Common myeloid progenitor, CD34-positive (primary cell): ENCODE measurements at regions not wholly inside any gene's neighbourhood (a gene's known extent, or its start where the extent isn't known, plus 50 kb on each side); places are given as distances from the start of the nearest gene placed in this dataset.
"Not testable (repeated sequence)": the region's sequence is repeated elsewhere in the genome, so short reads cannot be mapped to it uniquely, and the experiment has no call there.

Experiments
- CTCF ChIA-PET: fragments of 350-600 bp; sonication (Branson Sonifier 250); formaldehyde crosslinking; loops from one replicate; lab custom pipeline; 2021; ENCODE audit warnings: antibody characterized with exemption; lab: Charles Lee
- POLR2A ChIA-PET: fragments of 350-600 bp; sonication (Branson Sonifier 250); formaldehyde crosslinking; loops from one replicate; lab custom pipeline; 2021; ENCODE audit warnings: antibody characterized with exemption; lab: Charles Lee
- DNase-seq, 3 donors: peaks; one replicate each; pipeline versions ENCODE4 v3.0.0 to v3.0.0-alpha.2; 2013
- H3K27ac ChIP-seq, 2 experiments: 1 replicate in 1 of 2; 2 replicates in 1 of 2; pipeline ENCODE4 v1.7.0; 2013; ENCODE audit warnings: inconsistent platforms in 2 of 2, low read length in 2 of 2, mild to moderate bottlenecking in 2 of 2, low read depth in 1 of 2, moderate library complexity in 1 of 2; ENCODE audit not compliant: severe bottlenecking in 2 of 2, insufficient read depth in 1 of 2, poor library complexity in 1 of 2
- H3K27me3 ChIP-seq, 5 experiments: replicated peaks in 2 of 5; 1 replicate in 3 of 5; 2 replicates in 2 of 5; pipeline versions ENCODE4 v1.6.1 to v1.7.0; 2013; ENCODE audit warnings: low read length in 4 of 5, mild to moderate bottlenecking in 2 of 5, moderate library complexity in 2 of 5, inconsistent platforms in 1 of 5; ENCODE audit not compliant: insufficient read depth in 5 of 5, control insufficient read depth in 4 of 5
- H3K36me3 ChIP-seq, 4 experiments: 1 replicate in 2 of 4; 2 replicates in 2 of 4; pipeline versions ENCODE4 v1.6.1 to v1.7.0; 2013; ENCODE audit warnings: low read length in 3 of 4, control low read depth in 1 of 4, mild to moderate bottlenecking in 1 of 4; ENCODE audit not compliant: control insufficient read depth in 4 of 4, insufficient read depth in 4 of 4
- H3K4me1 ChIP-seq, 4 experiments: 1 replicate in 3 of 4; 2 replicates in 1 of 4; pipeline versions ENCODE4 v1.6.1 to v1.7.1; 2013; ENCODE audit warnings: low read length in 3 of 4, mild to moderate bottlenecking in 3 of 4, control low read depth in 1 of 4, inconsistent platforms in 1 of 4, moderate library complexity in 1 of 4; ENCODE audit not compliant: control insufficient read depth in 4 of 4, insufficient read depth in 4 of 4; ENCODE audit errors: control extremely low read depth in 1 of 4
- H3K4me3 ChIP-seq, 7 experiments: 1 replicate in 4 of 7; 2 replicates in 3 of 7; pipeline versions ENCODE4 v1.5.1 to v1.7.0; 2013; ENCODE audit warnings: mild to moderate bottlenecking in 7 of 7, low read length in 6 of 7, moderate library complexity in 6 of 7, inconsistent platforms in 2 of 7, low read depth in 2 of 7, control low read depth in 1 of 7; ENCODE audit not compliant: insufficient read depth in 4 of 7, control insufficient read depth in 1 of 7; ENCODE audit errors: extremely low read depth in 1 of 7
- H3K9me3 ChIP-seq, 5 experiments: 1 replicate in 4 of 5; 2 replicates in 1 of 5; pipeline versions ENCODE4 v1.6.1 to v1.7.1; 2013; ENCODE audit warnings: low read length in 4 of 5, mild to moderate bottlenecking in 2 of 5, inconsistent platforms in 1 of 5, low read depth in 1 of 5, moderate library complexity in 1 of 5; ENCODE audit not compliant: control insufficient read depth in 4 of 5, insufficient read depth in 2 of 5; ENCODE audit errors: control extremely low read depth in 1 of 5
- WGBS: methylation state at CpG from one replicate; pipeline ENCODE4 v1.1.5; 2013; ENCODE audit not compliant: insufficient coverage; 5-methylcytosine and 5-hydroxymethylcytosine counted together

DNA sequence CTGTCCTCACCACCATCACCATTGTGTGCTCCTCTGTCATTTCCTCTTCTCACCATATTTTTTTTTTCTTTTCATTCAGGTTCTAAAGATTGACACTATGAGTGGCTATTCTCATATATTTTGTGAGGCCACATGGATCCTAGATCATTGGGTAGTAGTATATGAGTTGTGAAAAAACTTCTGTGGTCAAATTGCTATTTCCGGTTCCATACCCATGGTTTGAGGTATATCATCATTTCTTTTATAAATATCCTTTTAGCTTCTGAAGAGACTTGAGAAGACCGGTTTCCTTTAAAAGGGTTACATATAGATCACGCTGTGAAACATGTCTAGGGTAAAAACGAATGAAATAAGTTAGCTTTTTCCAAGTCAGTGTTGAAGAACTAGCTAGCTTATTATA is 769.3 kb downstream of the NOVA1 start:
- ChIA-PET CTCF (no interaction called here), POLR2A (no interaction called here)
- Histone ChIP-seq H3K9me3 (no peaks in the 10 kb centered on the region), H3K36me3 (no peaks in the 10 kb centered on the region), H3K27ac (no peak overlapping the region), H3K4me3 (no peak overlapping the region), H3K4me1 (no peaks in the 10 kb centered on the region), H3K27me3 (peaks cover 0 to 4% (median 0%) of the 10 kb centered on the region in 5 experiments)
- DNase-seq: no peak
- 100% methylated on average over 3 of the region's 4 CpGs for WGBS

DNA sequence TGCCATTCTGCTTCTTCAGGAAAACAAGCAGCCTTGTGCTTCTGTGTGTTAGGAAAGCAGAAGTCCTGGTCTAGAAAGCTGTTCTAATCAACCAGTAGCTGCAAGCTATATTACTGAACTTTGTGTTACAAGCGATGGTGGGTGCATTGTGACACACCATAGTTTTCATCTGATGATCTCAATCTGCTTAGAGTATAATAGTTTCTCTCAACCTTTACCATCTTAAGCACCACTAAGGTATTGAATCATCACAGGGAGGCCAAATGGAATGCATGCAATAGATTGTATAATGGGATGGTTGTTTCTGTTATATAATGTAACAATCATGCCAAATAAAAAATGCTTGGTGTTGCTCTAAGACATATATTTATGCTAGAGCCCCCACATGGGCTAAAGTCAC is 771.7 kb downstream of the NOVA1 start:
- ChIA-PET POLR2A (no interaction called here), CTCF (no interaction called here)
- no peaks in the 10 kb centered on the region for H3K36me3 ChIP-seq
- no peaks in the 10 kb centered on the region for H3K4me1 ChIP-seq
- H3K27me3 ChIP-seq: no peaks in the 10 kb centered on the region
- H3K9me3 ChIP-seq: no peaks in the 10 kb centered on the region
- no CpG with 5 or more reads among the region's 1 CpG for WGBS
- DNase-seq: no peak
- H3K27ac ChIP-seq: no peak overlapping the region
- H3K4me3 ChIP-seq: no peak overlapping the region

DNA sequence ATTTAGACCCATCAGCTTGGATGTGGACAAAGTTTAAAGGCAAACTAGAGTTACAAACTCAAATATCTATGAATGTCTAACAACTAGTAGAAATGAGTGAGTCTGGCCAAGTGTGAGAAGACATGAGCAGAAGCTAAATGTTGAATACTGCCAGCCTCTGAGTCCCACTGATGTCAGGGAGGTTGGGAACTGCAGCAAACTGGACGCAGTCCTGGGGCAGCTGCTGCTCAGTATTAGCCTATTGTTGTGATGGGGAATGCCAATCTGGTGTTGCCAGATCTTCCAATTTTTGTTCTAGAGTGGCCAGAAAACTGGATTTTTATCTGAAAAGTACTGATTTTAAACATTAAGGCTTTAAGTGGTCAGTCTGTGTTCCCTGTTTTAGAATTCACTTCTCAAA is 770.4 kb upstream of the STXBP6 start:
- no peak for DNase-seq
- ChIA-PET POLR2A (no interaction called here), CTCF (interaction anchor here (1.0 kb wide), 1 partner anchor 14 kb away, joined by 4 read pairs; no protein-coding TSS in a partner anchor)
- H3K27me3 ChIP-seq: no peaks in the 10 kb centered on the region
- H3K36me3 ChIP-seq: no peaks in the 10 kb centered on the region
- 92% methylated on average over 1 of the region's 1 CpG for WGBS
- no peak overlapping the region for H3K4me3 ChIP-seq
- H3K4me1 ChIP-seq: no peaks in the 10 kb centered on the region
- H3K27ac ChIP-seq: no peak overlapping the region
- no peaks in the 10 kb centered on the region for H3K9me3 ChIP-seq

DNA sequence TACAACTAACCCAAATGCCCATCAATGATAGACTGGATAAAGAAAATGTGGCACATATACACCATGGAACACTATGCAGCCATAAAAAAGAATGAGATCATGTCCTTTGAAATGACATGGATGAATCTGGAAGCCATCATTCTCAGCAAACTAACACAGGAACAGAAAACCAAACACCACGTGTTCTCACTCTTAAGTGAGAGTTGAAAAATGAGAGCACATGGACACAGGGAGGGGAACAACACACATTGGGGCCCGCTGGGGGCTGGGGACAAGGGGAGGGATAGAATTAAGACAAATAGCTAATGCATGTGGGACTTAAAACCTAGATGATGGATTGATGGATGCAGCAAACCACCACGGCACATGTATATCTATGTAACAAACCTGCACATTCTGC is 764.7 kb upstream of the STXBP6 start:
- H3K36me3 ChIP-seq, H3K4me1 ChIP-seq, H3K27me3 ChIP-seq, CTCF ChIA-PET, POLR2A ChIA-PET, H3K27ac ChIP-seq, H3K4me3 ChIP-seq, H3K9me3 ChIP-seq, DNase-seq: not testable (repeated sequence)
- WGBS: 100% methylated on average over 1 of the region's 3 CpGs

DNA sequence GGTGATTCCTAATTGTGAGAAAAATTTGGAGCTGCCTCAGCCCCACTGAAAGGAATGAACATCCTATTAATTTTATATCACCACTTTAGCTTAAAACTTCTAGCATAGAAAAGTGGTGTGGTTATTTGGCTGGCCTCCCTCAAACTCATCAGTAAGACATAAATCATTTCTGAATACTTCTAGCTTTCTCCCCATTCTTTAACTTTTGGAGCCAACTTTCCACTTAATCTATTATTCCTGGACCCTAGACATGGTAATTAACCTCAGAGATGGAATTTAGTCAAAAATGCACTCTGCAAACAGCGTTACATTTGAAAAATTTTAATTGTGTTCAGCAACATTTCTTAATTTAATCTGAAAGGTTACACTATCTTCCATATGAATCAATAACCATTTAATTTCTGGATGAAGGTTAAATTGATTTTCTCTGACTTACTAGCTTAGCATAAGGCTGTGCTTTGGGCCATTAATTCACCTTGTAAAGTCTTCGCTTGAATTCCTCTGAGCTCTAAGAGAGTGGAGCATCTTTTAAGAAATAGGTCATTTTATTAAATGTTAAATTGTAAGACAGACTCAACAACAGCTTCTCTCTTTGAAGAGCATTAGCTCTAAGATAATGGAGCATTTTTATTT is 753.6 kb upstream of the STXBP6 start:
- Histone ChIP-seq H3K4me3 (no peak overlapping the region), H3K36me3 (no peaks in the 10 kb centered on the region), H3K27me3 (no peaks in the 10 kb centered on the region), H3K4me1 (no peaks in the 10 kb centered on the region), H3K27ac (no peak overlapping the region), H3K9me3 (no peaks in the 10 kb centered on the region)
- no CpG with 5 or more reads among the region's 2 CpGs for WGBS
- CTCF ChIA-PET: no interaction called here
- POLR2A ChIA-PET: no interaction called here
- DNase-seq: no peak

DNA sequence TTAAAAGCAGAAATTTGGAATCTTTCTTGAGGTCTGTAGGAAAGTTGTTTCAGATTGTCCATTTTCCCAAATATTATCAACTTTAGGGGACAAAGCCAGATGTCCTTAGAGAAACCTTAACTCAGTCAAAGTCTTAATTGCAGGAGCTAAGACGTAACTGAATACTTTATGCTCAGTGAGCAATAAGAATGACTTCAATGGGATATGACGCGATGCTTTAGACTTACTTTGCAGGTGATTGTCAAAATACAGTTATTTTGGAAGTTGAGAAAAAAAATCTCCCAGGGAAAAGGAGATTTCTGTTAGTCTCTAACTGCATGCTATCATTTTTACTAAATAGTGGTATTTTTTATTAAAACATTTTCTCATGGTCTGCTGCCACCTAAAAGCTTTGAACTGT is 750.9 kb upstream of the STXBP6 start:
- H3K27me3 ChIP-seq: no peaks in the 10 kb centered on the region
- ChIA-PET POLR2A (no interaction called here), CTCF (interaction anchor here (0.6 kb wide), 1 partner anchor 14 kb away, joined by 3 read pairs; no protein-coding TSS in a partner anchor)
- DNase-seq: no peak
- H3K4me3 ChIP-seq: no peak overlapping the region
- H3K4me1 ChIP-seq: no peaks in the 10 kb centered on the region
- 97% methylated on average over 3 of the region's 3 CpGs for WGBS
- H3K9me3 ChIP-seq: no peaks in the 10 kb centered on the region
- no peak overlapping the region for H3K27ac ChIP-seq
- no peaks in the 10 kb centered on the region for H3K36me3 ChIP-seq

DNA sequence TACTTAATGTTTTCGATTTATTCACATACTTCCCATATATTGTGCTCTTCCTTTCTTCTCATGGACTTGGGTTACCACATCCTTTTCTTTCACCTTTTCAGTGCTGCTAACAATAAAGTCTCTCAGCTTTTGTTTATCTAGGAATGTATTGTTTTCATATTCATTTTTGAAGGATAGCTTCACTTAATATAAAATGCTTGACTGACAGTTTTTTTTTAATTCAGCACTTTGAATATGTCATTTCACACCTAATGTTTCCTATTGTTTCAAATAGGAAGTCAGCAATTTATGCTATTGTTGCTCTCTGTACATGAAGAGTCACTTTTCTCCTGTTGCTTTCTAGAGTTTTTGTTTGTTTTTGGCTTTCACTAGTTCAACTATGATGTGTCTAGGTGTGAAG is 738.3 kb upstream of the STXBP6 start:
- POLR2A ChIA-PET: no interaction called here

More for the DNA sequence above, 738.3 kb upstream of the STXBP6 start:
- DNase-seq: no peak
- CTCF ChIA-PET: no interaction called here
- Histone ChIP-seq H3K4me1 (no peaks in the 10 kb centered on the region), H3K27me3 (no peaks in the 10 kb centered on the region), H3K36me3 (no peaks in the 10 kb centered on the region), H3K9me3 (peaks cover 0 to 6% (median 0%) of the 10 kb centered on the region in 5 experiments), H3K4me3 (no peak overlapping the region), H3K27ac (no peak overlapping the region)
- no CpG with 5 or more reads among the region's 1 CpG for WGBS
